HG03442 (cell line): ENCODE measurements at regions not wholly inside any gene's neighbourhood (a gene's known extent, or its start where the extent isn't known, plus 50 kb on each side); places are given as distances from the start of the nearest gene placed in this dataset.
"Not testable (repeated sequence)": the region's sequence is repeated elsewhere in the genome, so short reads cannot be mapped to it uniquely, and the experiment has no call there.

Experiments
- ATAC-seq: cut with Tn5 transposase; IDR thresholded peaks from one replicate; pipeline ENCODE4 v1.9.1; 2021; ENCODE audit warnings: mild to moderate bottlenecking, moderate library complexity; ENCODE audit not compliant: unreplicated experiment

DNA sequence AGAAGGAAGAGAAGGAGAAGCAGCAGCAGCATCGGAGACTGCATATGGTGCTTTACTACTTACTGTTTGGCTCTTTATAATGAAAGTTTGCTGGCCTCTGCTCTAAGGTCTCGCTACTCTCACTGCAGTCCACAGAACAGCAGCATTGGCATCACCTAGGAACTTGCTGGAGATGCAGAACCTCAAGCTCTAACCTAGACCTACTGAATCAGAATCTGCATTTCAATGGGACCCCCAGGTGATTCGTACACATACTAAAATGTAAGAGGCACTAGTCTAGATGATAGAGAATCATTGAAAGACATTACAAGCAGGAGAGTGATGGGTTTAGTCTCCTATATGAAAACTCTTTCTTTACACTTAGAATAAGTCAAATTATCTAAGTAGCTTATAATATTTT, 270.6 kb downstream of the KLF5 start:
- no peak for ATAC-seq

DNA sequence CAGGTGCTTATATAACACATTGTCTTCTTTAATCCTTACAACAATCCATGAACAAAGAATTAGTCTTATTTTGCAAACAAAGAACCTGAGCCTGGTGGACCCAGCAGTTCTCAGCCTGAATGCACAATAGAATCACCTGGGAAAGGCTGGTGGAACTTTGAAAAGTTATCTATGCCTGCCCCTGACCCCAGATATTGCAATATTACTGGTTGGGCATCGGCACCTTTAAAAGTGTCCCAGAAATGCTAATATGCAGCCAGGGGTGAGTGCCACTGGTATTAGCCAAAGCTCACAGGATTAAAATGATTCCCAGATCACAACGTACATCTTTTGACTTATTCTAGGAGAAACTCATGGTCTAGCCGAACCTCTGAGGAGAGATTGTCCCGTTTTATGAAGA, 268.8 kb downstream of the KLF5 start:
- no peak for ATAC-seq

DNA sequence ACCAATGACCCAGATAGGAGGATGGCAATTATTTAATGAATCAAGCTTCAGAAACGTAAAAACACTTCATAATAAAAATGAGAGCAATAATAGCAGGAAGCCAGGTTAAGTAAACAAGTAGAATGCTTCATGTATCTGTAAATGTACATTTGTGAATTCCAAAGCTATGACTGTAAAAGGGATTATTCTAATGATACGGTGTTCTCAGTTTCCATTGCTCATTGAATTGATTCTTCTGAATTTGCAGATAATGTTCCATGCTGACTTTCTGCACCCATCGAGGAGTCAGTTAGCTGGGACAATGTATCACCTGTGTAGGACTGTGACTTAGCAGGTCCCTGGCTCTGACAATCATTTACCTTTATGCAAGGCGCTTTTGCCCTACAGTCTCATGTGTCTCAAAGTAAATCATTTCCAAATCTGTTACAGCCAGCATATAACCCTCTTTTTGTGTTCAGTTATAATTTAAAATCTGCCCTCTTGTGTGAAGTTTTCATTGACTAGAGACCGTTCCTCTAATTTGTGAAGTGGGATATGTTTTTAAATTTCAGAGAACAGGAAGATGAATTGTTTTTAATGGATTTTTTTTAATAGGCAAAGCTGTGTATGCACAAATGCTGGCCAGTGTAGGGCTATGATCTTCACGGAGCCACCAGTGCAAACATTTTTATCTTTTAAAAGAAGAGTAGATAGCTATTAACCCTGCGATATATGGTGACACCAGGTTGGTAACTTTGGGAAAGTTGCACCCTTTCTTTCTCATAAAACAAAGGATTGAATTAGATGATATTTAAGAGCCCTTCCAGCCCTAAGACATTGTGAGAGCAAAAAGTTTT, 267.1 kb downstream of the KLF5 start:
- ATAC-seq, result no peak

DNA sequence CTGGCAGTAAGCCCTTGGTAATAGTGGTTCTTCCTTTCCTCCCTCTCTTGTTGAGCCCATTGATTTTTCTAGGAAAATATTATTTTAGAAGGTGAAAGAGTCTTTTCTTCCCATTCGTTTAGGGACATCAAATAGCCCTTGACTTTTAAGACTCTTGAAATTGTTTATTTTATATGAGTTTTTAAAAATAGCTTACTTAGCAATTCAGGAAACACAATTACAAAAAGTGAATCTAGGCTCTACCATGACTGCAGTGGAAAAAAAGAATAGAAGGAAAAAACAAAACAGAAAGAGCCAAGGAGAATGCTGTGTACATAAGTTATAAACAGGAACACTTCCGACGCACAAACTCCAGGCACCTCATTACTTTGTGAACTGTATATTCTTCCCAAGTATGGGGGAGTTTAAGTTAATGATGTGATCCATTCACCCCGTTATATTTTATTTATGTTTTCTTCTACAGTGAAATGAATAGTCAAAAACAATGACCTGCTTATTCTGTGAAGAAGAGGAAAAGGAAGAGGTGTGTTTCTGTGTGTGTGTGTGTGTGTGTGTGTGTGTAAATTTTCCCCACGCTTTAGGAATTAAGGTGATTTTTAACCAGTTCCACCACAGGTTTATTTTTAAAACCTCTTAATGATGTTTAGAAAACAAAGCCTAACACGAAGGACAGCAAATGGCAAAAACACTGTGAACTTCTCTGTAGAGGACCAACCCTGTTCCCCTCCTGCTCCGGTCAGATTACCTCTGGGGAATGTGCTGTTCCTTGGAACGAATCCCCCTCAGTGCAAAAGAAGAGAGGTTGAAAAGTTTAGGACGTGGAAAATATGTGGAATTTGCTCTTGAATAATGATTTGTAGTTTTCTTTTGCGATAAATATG, 266.3 kb downstream of the KLF5 start:
- ATAC-seq, result no peak

DNA sequence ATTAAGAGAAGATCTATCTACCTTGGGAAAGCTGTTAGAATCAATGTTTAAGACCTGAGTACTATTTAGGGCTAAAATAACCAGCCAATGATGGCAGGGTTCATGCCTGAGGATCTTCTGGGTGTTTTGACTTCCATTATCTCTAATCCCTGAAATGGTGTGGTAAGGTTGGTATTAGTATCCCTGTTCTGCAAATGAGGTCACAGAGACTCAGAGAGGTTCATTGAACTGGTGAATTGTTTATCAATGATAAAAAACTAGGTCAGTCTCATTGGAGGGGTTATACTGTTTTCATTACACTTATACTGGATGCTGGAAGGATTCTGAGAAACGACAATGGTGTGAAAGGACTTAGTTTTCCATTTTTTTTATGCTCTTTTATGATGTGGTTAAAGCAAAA, 264.8 kb downstream of the KLF5 start:
- no peak for ATAC-seq

DNA sequence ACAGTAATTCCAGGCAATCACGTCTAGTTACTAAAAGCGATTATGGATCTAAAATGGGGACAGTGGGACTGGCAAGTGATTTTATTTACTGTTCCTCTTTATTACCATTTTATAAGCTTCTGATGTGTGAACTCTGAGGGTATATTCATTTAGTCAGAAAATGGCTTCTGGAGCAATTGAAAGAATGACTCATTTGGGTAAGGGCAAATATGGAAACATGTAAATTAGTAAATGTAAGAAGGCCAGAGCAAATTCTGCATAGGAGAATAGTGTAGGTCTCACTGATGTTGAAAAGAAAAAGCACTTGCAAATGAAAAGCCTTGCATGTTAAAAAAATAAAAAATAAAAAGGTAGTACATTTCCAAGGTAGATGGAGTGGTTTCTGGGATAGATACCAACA, 262.2 kb downstream of the KLF5 start:
- peak; percentile 46 for ATAC-seq

DNA sequence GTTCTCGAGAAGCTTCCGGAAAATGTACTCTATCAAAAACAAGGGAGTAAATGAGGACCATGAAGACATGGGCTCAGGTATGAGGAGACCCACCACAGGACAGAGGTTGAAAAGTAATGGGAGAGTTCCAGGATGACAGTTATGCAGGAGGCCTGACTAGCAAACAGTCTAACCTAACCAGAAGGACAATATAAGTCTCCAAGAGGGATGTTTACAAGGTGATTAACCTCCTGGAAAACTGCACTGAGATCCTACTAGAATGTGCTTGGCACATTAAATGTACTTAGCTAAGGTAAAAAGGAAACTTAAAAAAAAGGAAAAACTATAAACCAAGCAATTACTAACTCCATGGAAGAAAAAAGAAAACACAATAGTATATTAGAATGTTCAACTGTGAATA, 258.3 kb downstream of the KLF5 start:
- no peak for ATAC-seq

DNA sequence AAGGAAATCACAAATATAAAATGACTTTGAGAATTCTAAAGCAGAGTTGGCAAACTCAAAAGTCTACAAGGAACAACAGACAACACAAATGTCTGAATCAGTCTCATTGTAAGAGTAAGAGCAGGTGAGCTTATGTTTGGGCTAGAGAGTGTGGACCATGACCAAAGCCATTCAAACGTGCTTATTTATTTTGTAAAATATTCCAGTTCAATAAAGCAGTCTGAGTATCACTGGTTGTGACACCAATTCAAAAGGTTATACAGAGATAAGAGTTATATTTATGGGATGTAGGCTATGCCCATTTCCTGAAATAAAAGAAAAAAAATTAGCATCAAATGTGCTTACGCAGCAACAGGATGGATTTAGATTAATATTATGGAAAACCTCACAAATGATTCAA, 251.6 kb downstream of the KLF5 start:
- ATAC-seq, result no peak

DNA sequence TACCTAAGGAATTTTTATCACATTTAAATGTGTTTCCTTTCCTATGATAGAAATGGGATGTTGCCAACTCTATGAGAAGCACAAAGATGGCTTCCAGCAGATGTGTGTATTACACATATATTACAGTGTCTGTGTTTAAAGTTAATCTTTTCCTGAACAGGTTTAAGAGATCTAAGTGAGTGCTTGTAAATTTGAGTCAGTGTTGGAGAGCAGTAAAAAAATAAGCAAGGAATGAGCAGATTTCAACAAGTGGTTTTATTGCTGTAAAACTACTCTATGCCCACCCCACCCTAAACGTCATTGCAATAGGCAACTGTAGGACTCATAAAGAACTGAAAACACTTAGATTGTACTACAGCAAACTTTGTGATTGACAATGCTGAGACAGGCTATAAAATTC, 248.7 kb downstream of the KLF5 start:
- ATAC-seq, result no peak

DNA sequence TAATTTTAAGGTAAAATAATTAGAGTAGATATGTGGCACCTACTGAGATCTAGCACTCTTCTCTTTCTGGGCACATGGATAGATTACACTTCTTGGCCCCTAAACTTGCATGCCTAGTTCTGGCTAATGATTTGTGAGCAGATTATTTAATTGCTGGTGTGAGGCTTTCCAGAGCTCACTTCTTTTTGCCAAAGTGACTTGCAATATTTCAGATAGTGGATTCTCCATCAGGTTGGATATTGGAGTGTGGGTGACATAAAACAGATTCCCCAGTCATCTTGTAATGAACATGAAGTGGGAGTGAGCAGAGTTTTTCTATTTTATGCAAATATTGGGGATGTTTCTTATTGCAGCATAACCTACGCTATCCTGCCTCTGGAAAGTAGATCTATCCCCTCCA, 247.9 kb downstream of the KLF5 start:
- no peak for ATAC-seq

DNA sequence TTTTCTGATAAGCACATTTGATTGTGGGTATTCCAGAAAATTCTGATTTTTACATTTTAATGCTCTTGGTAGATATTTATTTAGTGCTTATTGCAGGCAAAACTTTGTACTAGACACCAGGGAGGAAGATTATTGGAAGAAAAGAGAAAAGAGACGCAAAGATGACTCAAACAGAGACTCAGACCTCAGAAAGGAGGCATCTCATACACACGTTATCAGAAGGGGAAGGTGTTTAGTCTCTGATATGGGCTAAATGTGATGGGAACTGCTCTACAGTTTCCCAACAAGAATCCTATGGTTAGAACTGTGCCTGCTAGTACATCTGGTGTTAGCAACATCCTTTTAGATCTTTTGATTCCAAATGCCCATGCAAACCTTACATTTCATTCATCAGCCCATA, 245.6 kb downstream of the KLF5 start:
- ATAC-seq, result no peak

DNA sequence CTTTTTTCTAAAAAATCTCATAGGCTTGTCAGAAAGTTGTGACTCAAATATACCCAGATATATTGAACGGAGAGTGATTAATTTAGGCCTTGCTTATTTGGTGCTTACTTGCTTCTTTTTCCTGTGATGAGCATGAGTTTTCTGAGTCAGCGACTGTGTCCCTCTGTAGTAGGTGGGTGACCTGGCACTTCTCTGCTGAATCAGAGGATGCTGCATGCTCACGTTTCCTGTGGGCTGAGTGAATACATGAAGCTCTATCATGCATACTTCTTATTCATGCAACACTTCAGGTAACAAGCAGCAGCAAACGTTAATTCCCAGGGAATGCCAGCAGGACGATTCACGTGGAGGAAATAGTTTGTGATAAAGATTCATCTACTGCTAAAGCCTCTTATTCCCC, 245.0 kb downstream of the KLF5 start:
- no peak for ATAC-seq

DNA sequence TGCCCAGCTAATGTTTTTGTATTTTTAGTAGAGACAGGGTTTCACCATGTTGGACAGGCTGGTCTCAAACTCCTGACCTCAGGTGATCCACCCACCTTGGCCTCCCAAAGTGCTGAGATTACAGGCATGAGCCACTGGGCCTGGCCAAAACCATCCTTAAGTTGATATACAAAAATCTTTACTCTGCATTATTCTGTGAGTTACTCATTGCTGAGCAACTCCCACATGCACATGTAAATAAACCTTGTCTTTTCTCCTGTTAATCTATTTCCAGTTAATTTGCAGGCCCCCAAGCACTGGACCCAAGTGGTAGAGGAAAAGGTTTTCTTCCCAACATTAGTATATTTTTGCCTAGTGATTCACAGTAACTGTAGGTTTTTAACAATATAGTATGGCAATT, 242.8 kb downstream of the KLF5 start:
- ATAC-seq, result not testable (repeated sequence)

DNA sequence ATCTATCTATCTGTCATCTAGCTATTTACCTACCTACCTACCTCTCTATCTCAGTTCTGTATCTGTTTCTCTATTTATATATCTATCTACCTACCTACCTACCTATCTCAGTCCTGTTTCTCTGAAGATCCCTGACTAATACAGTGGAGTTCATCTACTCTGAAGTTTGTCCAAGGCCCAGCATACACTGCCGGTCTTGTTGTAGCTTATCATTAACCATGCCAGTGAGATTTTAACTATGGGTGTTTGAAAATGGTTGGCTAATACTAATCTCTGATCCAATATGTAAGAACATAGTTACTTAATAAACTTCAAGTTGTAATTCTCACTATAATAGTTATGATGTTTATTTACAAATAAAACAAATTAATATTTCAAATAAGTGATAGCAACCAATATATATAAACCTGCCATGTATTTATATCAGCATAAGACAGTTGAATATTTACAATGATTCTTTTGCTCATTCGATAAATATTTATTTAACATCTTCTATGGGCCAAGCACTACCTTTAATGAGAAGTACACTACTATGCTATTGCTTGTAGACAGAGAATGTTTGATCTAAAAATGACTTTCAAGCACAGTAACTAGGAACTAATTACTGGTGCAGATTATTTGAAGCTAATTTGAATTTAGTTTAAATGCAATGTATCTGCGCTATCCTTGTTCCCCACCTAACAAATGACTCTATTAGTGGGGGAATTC, 242.1 kb downstream of the KLF5 start:
- ATAC-seq, result no peak

DNA sequence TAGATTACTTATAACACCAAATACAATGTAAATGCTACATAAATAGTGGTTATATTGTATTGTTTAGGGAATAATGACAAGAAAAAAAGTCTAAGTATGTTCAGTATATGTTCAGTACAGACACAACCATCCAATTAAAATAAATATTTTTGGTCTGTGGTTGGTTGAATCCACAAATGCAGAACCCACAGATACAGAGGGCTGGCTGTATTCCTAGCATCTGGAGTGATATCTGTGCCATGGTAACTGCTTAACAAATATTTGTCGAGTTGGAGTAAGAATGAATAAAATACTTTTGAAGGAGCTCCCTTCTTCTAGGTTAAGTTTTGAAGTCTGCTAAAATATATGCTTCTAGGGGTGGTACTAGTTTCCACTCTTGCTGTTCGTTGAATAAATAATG, 241.0 kb downstream of the KLF5 start:
- ATAC-seq, result no peak

DNA sequence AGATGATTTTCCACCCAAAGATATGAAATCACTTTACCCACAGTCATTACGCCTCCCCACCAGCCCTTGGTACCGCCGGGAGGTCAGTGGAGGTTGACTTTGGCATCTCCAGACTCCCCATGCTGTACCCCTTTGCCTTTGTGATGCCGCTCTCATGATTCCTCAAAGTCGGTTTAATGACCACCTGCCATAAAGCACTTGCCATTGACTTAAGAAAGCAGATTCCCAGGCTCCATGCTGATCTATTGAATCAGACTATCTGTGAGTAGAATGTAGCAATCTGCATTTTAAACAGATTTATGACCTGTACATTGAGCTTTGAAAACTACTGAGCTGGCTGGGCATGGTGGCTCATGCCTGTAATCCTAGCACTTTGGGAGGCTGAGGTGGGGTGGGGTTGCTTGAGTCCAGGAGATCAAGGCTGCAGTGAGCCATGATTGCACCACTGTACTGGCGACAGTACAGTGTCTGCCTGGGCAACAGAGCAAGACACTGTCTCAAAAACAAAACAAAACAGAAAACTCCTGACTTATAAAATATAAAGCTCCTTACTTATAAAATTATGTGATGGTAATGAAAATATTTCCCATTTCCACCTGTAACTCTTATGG, 235.2 kb downstream of the KLF5 start:
- no peak for ATAC-seq

DNA sequence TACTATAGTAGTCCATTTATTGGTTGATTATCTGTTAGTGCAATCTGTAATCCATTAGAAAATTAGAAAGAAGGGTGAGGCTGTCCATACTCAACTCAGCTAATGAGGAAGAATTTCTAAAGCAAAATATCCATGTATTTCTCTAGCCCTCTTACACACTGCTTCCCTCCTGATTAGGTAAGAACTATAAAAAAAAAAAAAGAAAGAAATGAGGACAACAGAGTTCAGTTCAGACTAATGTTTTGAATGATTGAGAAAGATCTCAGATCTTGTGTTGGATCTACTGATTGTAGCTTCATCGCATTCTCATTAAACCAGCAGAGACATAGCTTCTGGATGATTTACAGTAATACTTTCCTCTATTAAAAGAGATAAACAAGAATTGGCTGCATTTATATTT, 233.3 kb downstream of the KLF5 start:
- no peak for ATAC-seq

DNA sequence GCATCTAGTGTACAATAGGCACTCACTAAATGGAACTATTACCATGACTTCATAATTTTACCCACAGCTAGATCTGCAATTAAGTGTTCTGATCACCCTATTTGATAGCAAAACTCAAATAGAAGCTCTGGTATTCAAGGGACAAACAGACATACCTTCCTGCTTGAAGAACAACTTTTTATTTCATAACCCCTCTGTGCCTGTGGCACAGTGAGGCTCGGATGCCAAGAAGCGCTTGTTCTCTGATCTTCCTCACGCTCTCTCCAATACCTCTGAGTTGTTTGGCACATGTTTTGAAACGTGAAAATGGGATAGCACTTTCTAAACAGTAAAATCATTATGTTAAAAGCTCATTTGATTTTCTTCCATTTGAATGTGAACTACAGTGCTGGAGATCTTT, 232.0 kb downstream of the KLF5 start:
- no peak for ATAC-seq

DNA sequence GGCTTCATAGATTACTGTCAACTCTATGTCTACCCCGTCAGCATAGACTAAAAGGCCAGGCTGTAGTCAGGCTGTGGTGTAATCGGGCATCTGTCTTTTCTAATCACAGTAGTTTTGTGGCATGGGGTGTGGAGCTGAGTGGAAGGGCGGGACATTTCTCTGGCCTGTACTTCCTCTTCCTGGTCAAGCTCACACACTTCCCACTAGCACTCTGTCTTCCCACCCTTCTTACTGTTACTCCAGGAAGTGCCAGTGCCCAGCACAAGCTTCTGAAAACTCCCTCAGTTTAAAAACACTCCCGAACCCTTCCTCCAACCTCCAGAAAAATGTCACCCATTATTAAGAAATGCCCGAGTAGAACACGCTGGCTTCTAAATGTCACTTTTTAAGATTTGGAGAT, 229.8 kb downstream of the KLF5 start:
- ATAC-seq, result no peak

DNA sequence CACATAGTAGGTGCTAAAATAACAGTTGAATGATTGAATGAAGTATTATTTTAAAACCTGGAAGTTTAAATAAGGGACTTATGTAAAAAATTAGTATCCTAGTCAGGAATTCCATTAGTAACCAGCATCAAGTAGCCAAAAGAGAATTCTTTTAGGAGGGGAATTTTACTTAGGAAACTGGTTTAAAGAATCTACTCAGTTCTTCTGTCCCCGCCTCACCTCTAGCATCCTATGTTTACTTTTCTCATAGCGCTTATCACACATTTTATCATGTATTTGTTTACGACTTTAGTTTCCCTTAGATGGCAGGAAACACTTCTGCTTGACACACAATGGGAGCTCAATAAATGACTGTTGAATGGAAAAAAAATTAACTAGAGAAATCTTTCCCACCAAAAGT, 229.0 kb downstream of the KLF5 start:
- no peak for ATAC-seq

DNA sequence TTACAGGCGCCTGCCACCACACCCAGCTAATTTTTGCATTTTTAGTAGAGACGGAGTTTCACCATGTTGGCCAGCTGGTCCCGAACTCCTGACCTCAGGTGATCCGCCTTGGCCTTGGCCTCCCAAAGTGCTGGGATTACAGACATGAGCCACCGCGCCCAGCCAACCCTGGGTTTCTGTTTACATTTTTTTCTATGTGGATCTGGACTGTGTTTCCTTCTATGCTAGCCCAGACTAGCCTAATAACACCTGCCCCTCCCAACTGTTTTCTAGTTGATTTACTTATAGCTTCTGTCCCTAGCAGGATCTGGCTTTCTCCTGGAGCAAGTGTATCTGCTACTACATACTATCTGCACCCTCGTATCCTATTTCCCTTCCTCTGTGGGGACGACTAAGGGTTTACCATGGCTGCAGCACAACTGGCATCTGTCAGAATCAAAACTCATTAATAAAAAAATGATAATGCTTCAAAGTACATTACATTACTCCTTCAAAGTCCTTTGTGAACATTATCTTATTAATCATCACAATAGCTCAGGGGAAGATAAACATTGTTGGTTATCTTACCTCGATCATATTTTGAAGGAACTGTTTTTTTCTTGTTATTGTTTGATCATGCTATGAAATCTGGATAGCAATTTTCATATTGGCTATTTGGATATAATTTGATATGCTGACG, 228.3 kb downstream of the KLF5 start:
- ATAC-seq, result no peak
